ENCODE measurements at regions not wholly inside any gene's neighbourhood (a gene's known extent, or its start where the extent isn't known, plus 50 kb on each side); places are given as distances from the start of the nearest gene placed in this dataset.
"Not testable (repeated sequence)": the region's sequence is repeated elsewhere in the genome, so short reads cannot be mapped to it uniquely, and the experiment has no call there.

DNA sequence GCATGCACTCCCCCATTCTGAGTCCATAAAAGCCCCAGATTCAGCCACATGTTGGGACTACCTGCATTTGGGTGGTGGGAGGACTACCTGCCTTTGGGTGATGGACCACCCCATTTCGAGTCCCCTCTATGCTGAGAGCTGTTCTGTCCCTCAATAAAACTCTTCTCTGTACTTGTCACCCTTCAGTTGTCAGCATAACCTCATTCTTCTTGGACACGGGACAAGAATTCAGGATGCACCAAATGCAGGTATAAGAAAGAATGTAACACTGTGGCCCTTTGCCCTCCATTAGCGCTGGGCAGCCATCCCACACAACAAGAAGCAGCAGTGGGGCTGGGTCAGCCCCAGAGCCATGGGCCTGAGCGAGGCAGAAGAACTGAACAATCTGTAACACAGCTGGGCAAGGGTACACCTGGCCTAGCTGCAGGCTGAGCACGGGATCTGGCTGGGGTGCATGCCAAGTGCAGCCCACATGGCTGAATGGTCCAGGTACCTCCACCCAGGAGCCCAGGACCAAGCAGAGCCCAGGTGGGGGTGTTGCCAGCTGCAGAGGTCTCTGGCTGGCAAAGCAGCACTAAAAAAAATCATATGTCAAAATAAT is 1344.3 kb upstream of the LRRTM3 start:
- H3K27me3 ChIP-seq (ENCODE audit: control insufficient read depth, insufficient read depth, low read length) = no peaks in the 10 kb centered on the region
- H3K27ac ChIP-seq (ENCODE audit: low read depth, low read length) = no peak overlapping the region
- H3K4me1 ChIP-seq (ENCODE audit: control insufficient read depth, insufficient read depth, low read length) = no peaks in the 10 kb centered on the region
- H3K36me3 ChIP-seq (ENCODE audit: control insufficient read depth, insufficient read depth, low read length) = no peaks in the 10 kb centered on the region
- no peak overlapping the region for H3K4me3 ChIP-seq (ENCODE audit: low read length)
- H3K9ac ChIP-seq (ENCODE audit: low read length) = no peak overlapping the region

DNA sequence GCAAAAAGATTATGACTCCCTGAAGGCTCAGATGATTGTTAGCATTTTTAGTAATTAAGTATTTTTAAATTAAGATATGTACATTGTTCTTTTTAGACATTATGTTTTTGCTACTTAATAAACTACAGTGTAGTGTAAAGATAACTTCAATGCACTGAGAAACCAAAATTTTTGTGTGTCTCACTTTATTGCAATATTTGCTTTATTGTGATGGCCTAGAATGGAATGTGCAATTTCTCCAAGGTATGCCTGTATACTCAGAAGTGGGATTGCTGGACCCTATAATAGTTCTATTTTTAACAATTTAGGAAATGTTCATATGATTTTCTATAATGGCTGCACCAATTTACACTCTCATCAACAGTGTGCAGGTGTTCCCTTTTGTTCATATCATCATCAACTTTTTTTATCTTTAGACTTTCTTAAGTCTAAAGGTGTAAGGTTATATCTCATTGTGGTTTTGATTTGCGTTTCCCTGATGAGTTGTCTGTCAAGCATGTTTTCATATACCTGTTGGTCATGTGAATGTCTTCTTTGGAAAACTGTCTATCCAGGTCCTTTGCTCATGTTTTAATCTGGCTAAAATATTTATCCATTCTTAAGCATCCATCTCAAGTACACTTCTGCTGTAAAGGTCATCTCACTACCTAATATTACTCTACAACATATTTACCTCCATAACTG is 1323.5 kb upstream of the LRRTM3 start:
- H3K27ac ChIP-seq (ENCODE audit: low read depth, low read length) = no peak overlapping the region
- H3K4me3 ChIP-seq (ENCODE audit: low read length) = no peak overlapping the region
- no peak overlapping the region for H3K9ac ChIP-seq (ENCODE audit: low read length)
- H3K4me1 ChIP-seq (ENCODE audit: control insufficient read depth, insufficient read depth, low read length) = no peaks in the 10 kb centered on the region
- no peaks in the 10 kb centered on the region for H3K27me3 ChIP-seq (ENCODE audit: control insufficient read depth, insufficient read depth, low read length)
- no peaks in the 10 kb centered on the region for H3K36me3 ChIP-seq (ENCODE audit: control insufficient read depth, insufficient read depth, low read length)

DNA sequence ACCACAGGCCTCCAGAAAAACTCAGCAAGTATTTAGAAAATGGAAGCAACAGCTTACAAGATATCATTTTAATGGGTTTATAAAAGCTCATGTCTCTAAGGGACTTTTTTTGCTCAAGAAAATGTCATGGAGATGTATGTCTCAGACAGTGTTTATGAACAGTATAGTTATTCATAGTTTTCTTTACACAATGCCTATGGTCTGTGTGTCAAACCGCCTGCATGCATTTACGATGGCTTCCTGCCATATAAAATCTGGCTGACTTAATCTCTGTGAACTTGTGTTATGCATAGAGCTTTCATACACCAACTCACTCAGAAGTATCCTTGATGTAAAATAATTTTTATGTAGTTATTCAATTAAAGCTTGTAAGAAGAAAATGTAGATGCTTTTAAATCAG is 1314.2 kb upstream of the LRRTM3 start:
- no peak overlapping the region for H3K9ac ChIP-seq (ENCODE audit: low read length)
- H3K4me1 ChIP-seq (ENCODE audit: control insufficient read depth, insufficient read depth, low read length) = no peaks in the 10 kb centered on the region
- H3K4me3 ChIP-seq (ENCODE audit: low read length) = no peak overlapping the region
- no peaks in the 10 kb centered on the region for H3K36me3 ChIP-seq (ENCODE audit: control insufficient read depth, insufficient read depth, low read length)
- no peaks in the 10 kb centered on the region for H3K27me3 ChIP-seq (ENCODE audit: control insufficient read depth, insufficient read depth, low read length)
- no peak overlapping the region for H3K27ac ChIP-seq (ENCODE audit: low read depth, low read length)

DNA sequence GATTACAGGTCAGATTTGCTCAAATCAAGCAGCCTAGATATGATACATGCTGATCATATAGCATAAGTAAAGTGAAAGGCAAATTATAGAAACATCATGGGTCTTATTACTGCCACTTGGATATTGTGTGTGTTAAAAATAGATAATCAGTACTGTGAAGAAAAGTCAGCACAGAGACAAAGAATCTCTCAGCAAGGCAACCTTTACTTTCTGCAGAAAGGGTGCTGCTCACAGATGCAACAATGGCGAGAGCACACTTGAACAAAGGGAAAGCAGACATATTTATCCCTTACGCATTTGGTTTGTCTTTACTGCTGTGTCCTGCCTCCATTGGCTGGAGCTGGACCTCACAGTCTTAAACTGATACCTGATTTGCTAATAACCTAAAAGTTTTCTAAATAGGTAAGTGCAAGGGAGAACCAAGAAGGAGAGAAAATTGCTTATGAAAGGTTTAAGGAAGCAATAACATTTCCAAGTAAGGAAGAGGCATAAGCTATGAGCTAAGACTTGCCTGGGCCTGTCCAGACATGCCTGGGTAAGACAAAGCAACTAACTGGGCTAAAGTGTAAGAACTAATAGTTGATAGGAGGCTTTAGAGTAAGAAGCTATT is 1310.8 kb upstream of the LRRTM3 start:
- no peaks in the 10 kb centered on the region for H3K4me1 ChIP-seq (ENCODE audit: control insufficient read depth, insufficient read depth, low read length)
- no peaks in the 10 kb centered on the region for H3K36me3 ChIP-seq (ENCODE audit: control insufficient read depth, insufficient read depth, low read length)
- no peak overlapping the region for H3K27ac ChIP-seq (ENCODE audit: low read depth, low read length)
- no peaks in the 10 kb centered on the region for H3K27me3 ChIP-seq (ENCODE audit: control insufficient read depth, insufficient read depth, low read length)
- H3K4me3 ChIP-seq (ENCODE audit: low read length) = no peak overlapping the region
- no peak overlapping the region for H3K9ac ChIP-seq (ENCODE audit: low read length)

DNA sequence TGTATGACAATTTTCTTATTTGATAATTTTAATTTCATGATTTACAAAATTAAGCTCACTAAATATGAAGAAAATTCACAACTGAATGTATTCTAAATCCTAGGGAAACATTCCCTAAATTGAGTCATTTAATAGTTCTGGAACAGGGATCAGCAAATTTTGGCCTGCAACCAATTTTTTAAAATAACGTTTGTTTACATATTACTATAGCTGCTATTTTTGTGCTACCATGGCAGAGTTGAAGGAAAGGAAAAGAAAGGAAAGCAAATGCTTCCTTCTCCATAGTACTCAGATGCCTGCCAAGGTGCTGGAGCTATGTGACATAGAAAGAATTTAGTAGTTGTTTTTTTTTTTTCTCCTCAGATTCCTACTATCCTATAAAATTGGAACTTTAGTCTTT is 1307.7 kb upstream of the LRRTM3 start:
- Histone ChIP-seq H3K4me1 (ENCODE audit: control insufficient read depth, insufficient read depth, low read length) (no peaks in the 10 kb centered on the region), H3K27ac (ENCODE audit: low read depth, low read length) (no peak overlapping the region), H3K9ac (ENCODE audit: low read length) (no peak overlapping the region), H3K27me3 (ENCODE audit: control insufficient read depth, insufficient read depth, low read length) (no peaks in the 10 kb centered on the region), H3K4me3 (ENCODE audit: low read length) (no peak overlapping the region), H3K36me3 (ENCODE audit: control insufficient read depth, insufficient read depth, low read length) (no peaks in the 10 kb centered on the region)

DNA sequence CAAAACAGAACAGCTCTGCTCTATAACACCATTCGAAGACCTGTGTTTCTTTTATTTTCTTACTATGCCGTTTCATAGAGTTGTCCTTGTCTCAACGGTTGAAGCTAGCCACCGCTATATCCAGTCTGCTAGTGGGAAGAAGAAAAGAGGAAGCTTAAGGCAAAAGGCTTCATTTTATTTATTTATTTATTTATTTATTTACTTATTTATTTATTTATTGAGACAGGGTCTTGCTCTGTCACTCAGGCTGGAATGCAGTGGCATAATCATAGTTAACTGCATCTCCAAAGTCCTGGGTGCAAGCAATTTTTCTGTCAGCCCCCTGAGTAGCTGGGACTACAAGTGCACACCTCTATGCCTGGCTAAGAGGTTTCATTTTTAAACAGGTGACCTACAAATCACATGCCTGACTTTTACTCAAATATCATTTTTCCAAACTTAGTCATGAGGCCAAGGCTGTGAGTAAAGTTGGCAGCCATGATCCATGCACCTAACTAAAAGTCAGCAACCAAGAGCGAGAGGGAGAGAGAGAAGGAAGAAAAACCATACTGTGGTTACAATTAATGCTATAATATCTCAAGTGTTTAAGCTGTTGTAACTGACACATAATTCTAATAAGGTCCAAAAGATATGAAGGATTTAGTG is 1305.3 kb upstream of the LRRTM3 start:
- no peaks in the 10 kb centered on the region for H3K36me3 ChIP-seq (ENCODE audit: control insufficient read depth, insufficient read depth, low read length)
- H3K27me3 ChIP-seq (ENCODE audit: control insufficient read depth, insufficient read depth, low read length) = no peaks in the 10 kb centered on the region
- no peak overlapping the region for H3K9ac ChIP-seq (ENCODE audit: low read length)
- H3K4me1 ChIP-seq (ENCODE audit: control insufficient read depth, insufficient read depth, low read length) = no peaks in the 10 kb centered on the region
- no peak overlapping the region for H3K27ac ChIP-seq (ENCODE audit: low read depth, low read length)
- no peak overlapping the region for H3K4me3 ChIP-seq (ENCODE audit: low read length)

DNA sequence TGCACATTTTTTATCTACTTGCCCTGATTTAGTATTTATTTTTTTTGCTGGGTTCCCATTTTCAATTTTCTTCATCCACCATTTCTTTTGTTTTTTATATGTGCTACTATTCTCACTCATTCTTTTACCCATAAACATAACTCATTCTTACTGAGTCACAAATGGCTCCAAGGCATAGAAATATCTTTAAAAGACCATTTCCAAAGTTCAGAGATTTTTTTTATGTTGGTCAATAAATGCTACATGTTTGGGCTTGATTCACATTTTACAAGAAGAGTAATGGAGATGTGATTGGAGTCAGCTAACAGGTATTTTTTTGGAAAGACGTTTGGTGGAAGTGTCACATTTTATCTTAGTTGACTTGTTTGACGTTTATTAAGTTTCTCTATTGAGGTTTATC is 1303.2 kb upstream of the LRRTM3 start:
- no peak overlapping the region for H3K9ac ChIP-seq (ENCODE audit: low read length)

DNA sequence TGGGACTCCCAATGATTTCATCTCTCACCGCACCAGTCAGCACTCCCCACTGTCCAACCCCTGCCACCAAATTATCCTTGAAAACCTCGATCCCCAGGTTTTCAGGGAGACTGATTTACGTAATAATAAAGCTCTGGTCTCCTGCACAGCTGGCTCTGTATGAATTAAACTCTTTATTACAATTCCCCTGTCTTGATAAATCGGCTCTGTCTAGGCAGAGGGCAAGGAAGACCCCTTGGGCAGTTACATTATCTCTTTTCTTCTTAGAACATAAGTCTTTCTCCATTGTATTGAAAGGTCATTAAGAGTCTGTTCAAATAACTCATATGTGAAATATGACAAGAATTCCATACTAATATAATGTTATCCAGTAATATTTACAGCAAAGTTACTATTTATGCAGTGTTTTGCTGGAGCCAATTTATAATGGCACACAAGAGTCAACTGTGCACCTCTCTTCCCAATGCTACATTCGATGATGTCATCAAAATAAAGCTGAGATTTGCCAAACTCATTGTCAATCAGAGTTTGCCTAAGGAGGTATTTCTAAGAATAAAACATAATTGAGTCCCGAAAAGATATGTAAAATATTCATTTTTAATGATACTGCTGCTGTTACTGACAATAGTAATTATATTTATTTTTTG is 1297.2 kb upstream of the LRRTM3 start:
- no peak overlapping the region for H3K9ac ChIP-seq (ENCODE audit: low read length)
- no peak overlapping the region for H3K4me3 ChIP-seq (ENCODE audit: low read length)
- no peaks in the 10 kb centered on the region for H3K4me1 ChIP-seq (ENCODE audit: control insufficient read depth, insufficient read depth, low read length)
- H3K36me3 ChIP-seq (ENCODE audit: control insufficient read depth, insufficient read depth, low read length) = no peaks in the 10 kb centered on the region
- no peak overlapping the region for H3K27ac ChIP-seq (ENCODE audit: low read depth, low read length)
- no peaks in the 10 kb centered on the region for H3K27me3 ChIP-seq (ENCODE audit: control insufficient read depth, insufficient read depth, low read length)

More for the DNA sequence above, 1303.2 kb upstream of the LRRTM3 start:
- no peaks in the 10 kb centered on the region for H3K36me3 ChIP-seq (ENCODE audit: control insufficient read depth, insufficient read depth, low read length)
- H3K27ac ChIP-seq (ENCODE audit: low read depth, low read length) = no peak overlapping the region
- H3K4me1 ChIP-seq (ENCODE audit: control insufficient read depth, insufficient read depth, low read length) = no peaks in the 10 kb centered on the region
- no peak overlapping the region for H3K4me3 ChIP-seq (ENCODE audit: low read length)
- no peaks in the 10 kb centered on the region for H3K27me3 ChIP-seq (ENCODE audit: control insufficient read depth, insufficient read depth, low read length)

DNA sequence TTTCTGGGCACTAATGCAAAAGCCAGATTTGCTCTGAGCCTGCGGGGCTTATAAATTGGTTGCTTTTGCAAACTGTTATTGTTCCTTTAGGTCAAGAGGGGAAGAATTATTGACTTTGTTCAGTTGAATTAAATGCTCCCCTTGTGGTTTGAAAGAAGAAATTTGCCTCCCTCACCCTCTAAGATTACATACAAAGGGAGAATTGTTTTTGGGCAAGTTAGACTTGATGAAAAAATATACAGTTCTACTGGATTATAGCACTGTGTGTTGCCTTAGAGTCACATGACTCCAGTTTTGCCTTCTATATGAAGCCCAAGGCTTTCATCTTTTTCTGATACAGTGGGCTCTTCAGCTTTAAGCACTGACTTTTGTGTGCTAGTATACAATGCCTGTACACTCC is 1265.8 kb upstream of the LRRTM3 start:
- Histone ChIP-seq H3K4me3 (ENCODE audit: low read length) (no peak overlapping the region), H3K9ac (ENCODE audit: low read length) (no peak overlapping the region), H3K27ac (ENCODE audit: low read depth, low read length) (no peak overlapping the region), H3K4me1 (ENCODE audit: control insufficient read depth, insufficient read depth, low read length) (no peaks in the 10 kb centered on the region), H3K36me3 (ENCODE audit: control insufficient read depth, insufficient read depth, low read length) (no peaks in the 10 kb centered on the region), H3K27me3 (ENCODE audit: control insufficient read depth, insufficient read depth, low read length) (no peaks in the 10 kb centered on the region)

DNA sequence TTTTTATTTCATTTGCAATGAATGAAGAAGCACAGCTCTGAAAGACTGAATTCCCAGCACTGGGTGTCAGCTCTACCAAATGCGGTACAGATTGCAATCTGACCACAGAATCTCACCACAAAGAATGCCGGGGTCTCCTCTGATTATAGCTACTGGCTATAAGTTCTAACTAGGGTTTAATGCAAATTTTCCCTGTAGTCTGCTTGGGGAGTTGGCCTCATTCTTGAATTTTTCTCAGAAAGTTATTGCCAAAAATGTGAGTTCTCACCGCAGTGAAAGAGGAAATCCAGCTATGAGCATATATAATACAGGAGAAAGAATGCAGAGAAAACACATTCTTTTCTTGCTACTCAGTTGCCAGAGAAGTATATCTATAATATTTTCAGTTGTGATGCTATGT is 1255.7 kb upstream of the LRRTM3 start:
- H3K9ac ChIP-seq (ENCODE audit: low read length) = no peak overlapping the region
- H3K4me1 ChIP-seq (ENCODE audit: control insufficient read depth, insufficient read depth, low read length) = no peaks in the 10 kb centered on the region
- no peak overlapping the region for H3K4me3 ChIP-seq (ENCODE audit: low read length)
- no peaks in the 10 kb centered on the region for H3K36me3 ChIP-seq (ENCODE audit: control insufficient read depth, insufficient read depth, low read length)
- no peaks in the 10 kb centered on the region for H3K27me3 ChIP-seq (ENCODE audit: control insufficient read depth, insufficient read depth, low read length)
- no peak overlapping the region for H3K27ac ChIP-seq (ENCODE audit: low read depth, low read length)

DNA sequence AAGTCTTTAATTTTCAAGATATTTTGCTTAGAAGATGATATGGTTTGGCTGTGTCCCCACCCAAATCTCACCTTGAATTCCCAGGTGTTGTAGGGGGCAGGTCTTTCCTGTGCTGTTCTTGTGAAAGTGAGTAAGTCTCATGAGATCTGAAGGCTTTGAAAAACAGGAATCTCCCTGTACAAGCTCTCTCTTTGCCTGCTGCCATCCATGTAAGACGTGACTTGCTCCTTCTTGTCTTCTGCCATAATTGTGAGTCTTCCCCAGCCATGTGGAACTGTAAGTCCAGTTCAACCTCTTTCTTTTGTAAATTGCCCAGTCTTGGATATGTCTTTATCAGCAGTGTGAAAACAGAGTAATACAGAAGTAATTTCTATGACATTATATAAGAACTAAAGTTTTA is 1255.2 kb upstream of the LRRTM3 start:
- not testable (repeated sequence) for H3K27me3 ChIP-seq (ENCODE audit: control insufficient read depth, insufficient read depth, low read length); H3K36me3 ChIP-seq (ENCODE audit: control insufficient read depth, insufficient read depth, low read length); H3K4me1 ChIP-seq (ENCODE audit: control insufficient read depth, insufficient read depth, low read length); H3K4me3 ChIP-seq (ENCODE audit: low read length); H3K9ac ChIP-seq (ENCODE audit: low read length); H3K27ac ChIP-seq (ENCODE audit: low read depth, low read length)

DNA sequence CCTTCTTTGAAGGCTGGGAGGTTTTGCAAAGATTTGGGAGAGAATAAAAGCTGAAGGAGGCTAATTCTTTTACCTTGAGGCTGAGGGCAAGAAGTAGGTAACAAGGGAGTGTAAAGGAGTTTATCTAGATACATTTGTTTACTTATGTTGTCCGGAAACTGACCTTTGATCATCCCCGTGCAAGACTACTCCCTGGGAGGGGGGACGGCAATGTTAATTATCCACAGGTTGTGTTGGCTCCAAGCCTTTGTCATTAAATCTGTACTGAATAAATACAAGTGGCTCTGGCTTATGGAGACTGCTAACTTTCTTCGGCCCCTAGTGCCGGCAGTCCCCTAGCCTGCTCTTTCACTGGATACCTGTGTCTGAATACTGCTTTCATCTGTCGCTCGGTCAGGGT is 1250.6 kb upstream of the LRRTM3 start:
- Histone ChIP-seq H3K4me3 (ENCODE audit: low read length) (no peak overlapping the region), H3K9ac (ENCODE audit: low read length) (no peak overlapping the region), H3K27me3 (ENCODE audit: control insufficient read depth, insufficient read depth, low read length) (no peaks in the 10 kb centered on the region), H3K27ac (ENCODE audit: low read depth, low read length) (no peak overlapping the region), H3K36me3 (ENCODE audit: control insufficient read depth, insufficient read depth, low read length) (no peaks in the 10 kb centered on the region), H3K4me1 (ENCODE audit: control insufficient read depth, insufficient read depth, low read length) (no peaks in the 10 kb centered on the region)
